ENCODE measurements at regions not wholly inside any gene's neighbourhood (a gene's known extent, or its start where the extent isn't known, plus 50 kb on each side); places are given as distances from the start of the nearest gene placed in this dataset.
A peak's percentile ranks its signal among the peaks of the same experiment; 100 is the strongest.

GRCh38 chr15:100720406-100720967, 118.1 kb downstream of the ASB7 start:
- FAIRE-seq: no peak
- no peak for DNase-seq (ENCODE audit: low spot score)

- FAIRE-seq (peak; percentile 99), DNase-seq (ENCODE audit: low spot score) (peak; percentile 100)
Measured at GRCh38 chr15:100721758-100722550, 119.6 kb downstream of the ASB7 start.

DNA sequence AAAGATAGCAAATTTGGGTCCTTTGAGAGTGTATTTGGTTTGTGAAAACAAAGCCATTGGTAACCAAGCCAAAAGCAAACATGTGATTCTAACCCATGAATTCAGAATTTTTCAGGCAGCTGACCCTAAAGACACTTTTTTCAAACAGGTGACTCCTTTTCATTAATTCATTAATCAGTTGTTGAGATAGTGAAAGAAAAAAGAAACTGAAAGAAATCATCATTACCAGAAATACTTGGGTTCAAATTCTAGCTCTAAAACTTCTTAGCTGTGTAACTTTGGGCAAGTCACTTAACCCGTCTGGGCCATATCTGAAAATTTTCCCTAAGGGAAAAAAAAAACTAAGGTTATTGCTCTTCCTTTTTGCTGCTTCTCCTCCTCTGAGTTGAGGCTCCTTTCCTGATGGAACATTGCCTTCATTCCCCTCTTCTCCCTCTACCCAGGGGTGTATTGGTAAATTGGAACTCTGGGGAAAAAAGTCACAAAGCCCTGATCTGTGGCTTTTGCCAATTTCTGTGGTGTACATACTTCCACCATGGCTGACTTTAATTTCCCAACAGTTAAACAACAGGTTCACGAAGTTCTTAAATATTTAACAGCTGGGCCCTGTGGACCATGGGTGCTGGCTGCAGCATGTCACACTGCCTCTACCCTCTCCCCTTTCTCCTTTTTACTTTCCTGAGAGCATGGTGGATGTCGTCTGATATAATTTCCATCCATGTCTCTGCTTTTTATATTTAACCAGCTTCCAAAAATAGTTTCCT, 120.3 kb downstream of the ASB7 start:
- DNase-seq (ENCODE audit: low spot score) (no peak), FAIRE-seq (no peak)

- DNase-seq (ENCODE audit: low spot score) (peak; percentile 58), FAIRE-seq (peak; percentile 49)
Measured at GRCh38 chr15:100723315-100723801, 121.0 kb downstream of the ASB7 start.

DNA sequence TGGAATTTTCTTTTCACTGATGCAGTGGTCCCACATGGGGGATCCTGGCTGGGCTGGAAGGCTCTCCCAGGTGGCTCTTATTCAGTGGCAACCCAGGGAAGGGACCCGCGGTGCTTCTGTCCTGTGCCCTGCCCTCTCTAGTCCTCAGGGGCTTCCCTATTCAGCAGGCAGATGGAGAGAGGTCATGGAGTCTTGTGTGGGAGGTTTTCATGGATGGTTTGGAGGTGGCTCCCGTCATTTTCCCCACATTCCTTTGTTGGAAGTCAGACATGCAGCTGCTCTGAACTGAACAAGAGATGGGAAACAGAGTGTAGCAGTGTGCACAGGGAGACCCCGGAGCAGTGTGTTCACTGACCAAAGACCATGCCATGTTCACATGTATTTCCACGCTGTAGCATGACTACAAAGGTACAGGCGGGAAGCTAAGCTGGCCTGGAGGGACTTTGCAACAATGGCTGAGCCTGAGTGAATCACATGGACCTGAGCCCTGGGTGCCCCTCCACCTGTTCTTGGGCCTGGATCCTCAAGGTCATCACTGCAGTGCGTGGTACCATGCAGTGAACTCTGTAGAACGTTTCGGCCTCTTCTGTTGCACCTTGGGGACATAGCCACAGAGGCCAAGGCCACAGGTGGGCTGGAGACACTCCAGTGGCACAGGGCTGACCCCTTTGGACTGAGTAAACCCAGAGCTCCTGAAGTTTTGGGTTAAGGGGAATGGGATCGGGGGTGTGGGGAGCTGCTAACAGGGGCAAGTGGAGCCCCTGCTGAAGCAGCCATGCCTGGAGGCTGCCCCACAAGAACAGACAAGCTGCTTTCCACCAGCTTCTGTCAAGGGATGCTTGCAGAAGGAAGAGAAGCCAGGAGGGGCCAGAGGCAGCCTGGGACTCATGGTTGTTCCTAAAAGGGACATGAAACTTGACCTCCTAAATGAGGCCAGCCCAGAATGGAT, 123.0 kb downstream of the ASB7 start:
- FAIRE-seq: peak; percentile 66
- DNase-seq (ENCODE audit: low spot score): peak; percentile 76

GRCh38 chr15:100726070-100726420, 123.7 kb downstream of the ASB7 start:
- DNase-seq (ENCODE audit: low spot score) (no peak), FAIRE-seq (no peak)

DNA sequence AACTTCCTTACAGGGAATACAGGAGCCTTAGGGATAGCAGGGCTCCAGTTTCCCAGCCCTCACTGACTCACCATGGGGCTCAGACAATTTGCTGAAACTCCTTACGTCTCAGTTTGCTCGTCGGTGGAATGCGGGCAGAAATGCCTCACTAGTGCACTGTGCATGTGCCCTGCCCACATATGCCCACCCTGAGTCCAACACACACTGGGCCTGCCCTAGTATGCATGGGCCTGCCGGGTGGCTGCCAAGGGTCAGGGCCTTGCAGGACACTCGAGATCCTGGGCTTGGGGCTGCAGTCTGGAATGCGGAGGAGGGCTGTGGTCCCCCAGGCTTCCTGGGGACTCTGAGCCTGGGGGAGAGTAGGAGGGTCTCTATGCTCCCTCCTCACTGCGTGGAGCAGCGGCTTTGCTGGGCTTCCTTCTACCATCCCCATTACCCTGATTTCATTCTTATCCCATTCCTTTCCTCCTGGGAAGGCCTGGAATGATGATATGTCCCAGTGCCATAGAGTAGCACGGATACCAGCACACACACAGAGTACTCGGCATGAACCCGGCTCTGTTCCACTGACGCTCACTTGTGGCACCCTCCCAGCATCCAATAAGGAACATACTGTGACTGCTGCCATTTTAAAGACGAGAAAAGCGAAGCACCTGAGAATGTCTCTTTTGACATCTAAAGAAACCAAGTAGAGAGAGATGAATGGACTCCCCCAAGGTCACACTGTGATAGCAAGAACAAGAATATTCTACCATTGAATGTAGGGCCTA, 124.2 kb downstream of the ASB7 start:
- DNase-seq (ENCODE audit: low spot score) (peak; percentile 41), FAIRE-seq (no peak)

DNA sequence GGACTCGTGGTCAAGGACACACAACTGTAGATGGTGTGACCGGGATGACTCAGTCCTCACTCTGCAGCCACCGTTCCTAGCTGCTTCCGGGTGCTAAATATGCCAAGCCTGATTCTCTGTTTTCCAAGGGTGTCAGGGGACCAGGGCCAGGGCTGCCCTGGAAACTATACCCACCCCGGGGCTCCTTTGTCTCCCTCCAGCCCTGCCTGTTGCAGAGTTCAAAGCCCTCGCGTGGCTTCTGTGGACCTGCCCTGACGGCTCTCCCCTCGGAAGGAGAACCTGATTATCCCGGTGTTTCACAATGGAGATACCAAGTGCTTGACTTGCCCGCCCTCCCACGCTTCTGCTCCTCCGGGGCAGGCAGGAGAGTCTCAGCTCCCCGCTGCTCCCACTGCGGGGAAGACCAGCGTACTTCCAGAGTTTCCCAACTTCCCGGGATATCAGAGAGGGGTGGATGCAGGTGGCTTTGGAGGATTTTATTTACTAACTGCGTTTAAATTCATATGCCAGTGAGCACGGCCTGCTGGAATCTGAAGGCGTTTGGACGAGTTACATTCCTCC, 125.0 kb downstream of the ASB7 start:
- no peak for FAIRE-seq

DNA sequence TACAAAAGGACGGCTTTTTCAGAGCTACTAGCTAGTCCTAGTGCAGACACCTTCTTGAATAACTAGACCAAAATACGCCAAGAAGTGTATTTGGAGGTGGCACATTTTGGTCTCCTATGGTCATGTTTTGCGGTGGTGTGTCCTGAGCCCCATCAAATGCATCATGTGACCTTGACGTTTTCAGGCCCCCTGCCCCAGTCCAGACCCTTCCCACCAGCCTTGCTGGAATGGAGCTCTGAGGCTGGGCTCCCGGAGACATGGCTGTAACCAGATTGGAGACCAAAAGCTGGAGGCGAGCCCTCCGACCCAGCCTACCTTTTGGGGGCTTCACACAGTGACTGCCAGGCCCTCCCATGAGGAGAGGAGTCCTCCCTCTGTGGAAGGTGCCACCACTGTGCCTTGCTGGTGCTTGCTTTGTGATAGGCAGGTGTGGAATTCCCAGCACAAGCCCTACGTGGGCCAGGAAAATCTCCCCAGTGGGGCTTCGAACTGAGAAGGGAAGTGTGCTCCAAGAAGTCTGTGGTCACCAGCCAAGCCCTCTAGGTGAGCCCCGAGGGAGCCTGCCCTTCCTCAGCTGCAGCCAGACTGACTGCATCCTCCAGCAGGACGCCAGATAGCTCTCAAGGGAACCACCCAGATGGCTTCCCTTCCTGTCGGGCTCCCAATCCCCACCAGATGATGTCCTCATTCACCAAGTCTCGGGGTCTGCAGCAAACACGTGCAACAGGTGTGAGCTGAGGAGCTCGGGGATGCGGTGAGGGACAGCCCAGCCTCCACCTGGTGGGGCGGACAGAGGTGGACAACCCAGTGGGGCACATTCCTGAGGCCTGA, 126.2 kb downstream of the ASB7 start:
- DNase-seq (ENCODE audit: low spot score): no peak

More for the DNA sequence above, 125.0 kb downstream of the ASB7 start:
- no peak for DNase-seq (ENCODE audit: low spot score)

DNA sequence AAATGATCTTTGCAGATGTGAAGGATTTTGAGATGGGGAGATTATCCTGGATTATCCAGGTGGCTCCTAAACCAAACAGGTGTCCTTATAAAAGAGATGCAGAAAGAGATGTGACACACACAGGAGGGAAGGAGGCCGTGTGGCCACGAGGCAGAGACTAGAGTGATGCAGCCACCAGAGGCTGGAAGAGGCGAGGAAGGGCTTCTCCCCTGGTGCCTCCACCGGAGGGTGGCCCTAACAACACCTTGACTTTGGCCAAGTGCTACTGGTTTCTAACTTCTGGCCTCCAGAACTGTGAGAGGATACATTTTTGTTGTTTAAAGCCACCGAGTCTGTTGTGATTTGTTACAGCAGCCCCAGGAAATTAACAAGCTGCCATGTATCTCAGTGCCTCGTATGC, 127.1 kb downstream of the ASB7 start:
- no peak for FAIRE-seq
- DNase-seq (ENCODE audit: low spot score): no peak

More for the DNA sequence above, 126.2 kb downstream of the ASB7 start:
- FAIRE-seq: no peak

- FAIRE-seq (no peak), DNase-seq (ENCODE audit: low spot score) (no peak)
Measured at GRCh38 chr15:100730129-100730528, 127.7 kb downstream of the ASB7 start.

GRCh38 chr15:100730655-100731266, 128.4 kb downstream of the ASB7 start:
- FAIRE-seq: no peak
- no peak for DNase-seq (ENCODE audit: low spot score)

DNA sequence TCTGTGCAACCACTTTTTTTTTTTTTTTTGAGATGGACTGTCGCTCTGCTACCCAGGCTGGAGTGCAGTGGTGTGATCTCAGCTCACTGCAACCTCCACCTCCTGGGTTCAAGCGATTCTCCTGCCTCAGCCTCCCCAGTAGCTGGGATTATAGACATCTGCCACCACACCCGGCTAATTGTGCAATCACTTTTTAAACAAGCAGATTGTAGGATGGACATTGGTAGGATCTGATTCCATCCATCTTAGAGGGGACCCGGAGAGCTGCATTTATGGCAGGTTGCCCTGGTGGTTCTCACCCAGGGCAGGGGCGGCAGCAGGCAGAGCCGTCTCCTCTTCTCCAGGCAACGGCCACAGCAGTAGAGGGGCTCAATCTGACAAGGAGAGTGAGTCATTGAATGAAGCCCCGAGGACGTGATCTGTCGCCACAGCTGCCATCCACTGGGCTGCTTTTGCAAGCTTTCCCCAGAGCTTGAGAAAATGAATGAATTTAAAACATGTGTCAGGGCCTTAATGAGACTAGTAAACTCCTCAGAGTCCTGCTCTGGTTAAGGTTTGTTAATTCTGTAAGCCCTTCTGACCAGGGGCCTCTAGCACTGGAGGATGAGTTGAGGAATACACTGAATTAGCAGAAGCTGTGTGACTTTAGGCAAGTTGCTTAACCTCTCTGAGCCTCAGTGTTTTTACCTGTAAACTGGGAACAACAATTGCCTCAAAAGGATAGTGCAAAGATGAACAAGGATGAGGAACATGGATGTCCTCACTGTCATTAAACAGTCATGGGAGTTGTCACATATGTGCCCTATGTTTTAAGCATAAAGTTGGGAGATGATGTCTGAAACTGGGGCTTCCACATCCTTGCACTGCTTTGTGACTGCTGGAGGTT, 129.1 kb downstream of the ASB7 start:
- DNase-seq (ENCODE audit: low spot score) (no peak), FAIRE-seq (no peak)

- DNase-seq (ENCODE audit: low spot score) (no peak), FAIRE-seq (no peak)
Measured at GRCh38 chr15:100732211-100733055, 130.0 kb downstream of the ASB7 start.

DNA sequence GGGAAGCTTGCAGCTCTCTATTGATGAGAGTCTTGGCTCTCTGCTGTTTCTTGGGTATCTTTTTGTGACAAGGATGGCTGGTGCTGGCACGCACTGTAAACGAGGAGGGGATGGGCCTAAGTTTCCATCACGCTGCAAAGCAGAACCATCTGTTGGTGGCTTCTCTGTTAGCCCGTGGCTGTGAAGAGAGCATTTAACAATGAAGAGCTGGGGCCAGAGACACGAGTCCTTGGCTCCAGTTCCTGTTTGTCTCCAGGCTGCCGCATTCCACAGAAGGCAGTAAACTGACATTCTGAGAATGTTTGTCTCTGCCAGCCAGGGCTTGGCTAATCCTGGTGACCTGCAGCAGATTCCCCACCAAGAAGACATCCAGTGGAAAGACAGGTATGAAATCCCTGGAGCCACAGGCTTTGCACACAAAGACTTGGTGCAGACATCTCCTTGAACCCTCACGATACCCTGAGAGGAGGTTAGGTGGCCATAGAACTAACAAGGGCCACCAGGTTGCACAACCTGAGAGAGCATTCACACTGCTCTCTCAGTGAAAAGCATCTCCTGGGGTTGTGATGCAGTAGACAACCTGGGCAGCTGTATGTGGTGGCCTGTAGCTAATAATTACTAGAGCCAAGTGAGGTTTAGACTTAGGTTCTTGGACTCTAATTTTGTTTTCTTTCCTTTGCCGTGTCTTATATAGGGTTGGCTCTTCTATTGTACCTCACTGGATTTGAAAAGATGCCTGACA, 130.9 kb downstream of the ASB7 start:
- FAIRE-seq: no peak
- no peak for DNase-seq (ENCODE audit: low spot score)

DNA sequence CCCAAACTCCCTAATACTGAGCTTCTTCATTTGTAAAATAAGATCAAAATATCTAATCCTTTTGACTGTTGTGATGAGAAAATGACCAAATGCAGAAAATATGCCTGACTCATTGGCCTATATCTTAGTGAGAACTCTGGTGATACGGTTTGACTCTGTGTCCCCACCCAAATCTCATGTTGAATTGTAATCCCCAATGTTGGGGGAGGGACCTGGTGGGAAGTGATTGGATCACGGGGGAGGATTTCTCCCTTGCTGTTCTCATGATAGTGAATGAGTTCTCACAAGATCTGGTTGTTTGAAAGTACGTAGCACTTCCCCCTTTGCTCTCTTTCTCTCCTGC, 131.4 kb downstream of the ASB7 start:
- FAIRE-seq: peak; percentile 64
- peak; percentile 54 for DNase-seq (ENCODE audit: low spot score)

All from RCC 7860 (cell line).